ENCODE measurements at regions not wholly inside any gene's neighbourhood (a gene's known extent, or its start where the extent isn't known, plus 50 kb on each side); places are given as distances from the start of the nearest gene placed in this dataset.

DNA sequence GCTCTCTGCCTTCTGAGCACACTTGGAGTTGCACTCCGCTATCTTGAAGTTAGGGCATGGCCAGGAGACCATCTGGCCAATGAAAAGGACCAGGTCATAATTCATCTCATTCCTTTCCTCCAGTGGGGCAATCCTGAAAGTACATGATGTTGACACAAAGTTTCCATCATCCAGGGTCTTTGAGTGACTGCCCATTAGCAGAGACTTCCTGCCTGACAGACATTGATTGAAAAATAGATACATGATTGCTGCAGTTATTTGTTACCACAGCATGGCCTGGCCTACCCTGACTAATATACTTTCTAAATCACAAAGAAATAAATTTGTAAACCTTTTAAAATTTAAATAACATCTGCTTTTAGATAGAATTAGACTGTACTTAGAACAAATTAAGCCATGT, 50.0 kb upstream of the SCG2 start (continued):
- TF ChIP-seq, protein P1, sequence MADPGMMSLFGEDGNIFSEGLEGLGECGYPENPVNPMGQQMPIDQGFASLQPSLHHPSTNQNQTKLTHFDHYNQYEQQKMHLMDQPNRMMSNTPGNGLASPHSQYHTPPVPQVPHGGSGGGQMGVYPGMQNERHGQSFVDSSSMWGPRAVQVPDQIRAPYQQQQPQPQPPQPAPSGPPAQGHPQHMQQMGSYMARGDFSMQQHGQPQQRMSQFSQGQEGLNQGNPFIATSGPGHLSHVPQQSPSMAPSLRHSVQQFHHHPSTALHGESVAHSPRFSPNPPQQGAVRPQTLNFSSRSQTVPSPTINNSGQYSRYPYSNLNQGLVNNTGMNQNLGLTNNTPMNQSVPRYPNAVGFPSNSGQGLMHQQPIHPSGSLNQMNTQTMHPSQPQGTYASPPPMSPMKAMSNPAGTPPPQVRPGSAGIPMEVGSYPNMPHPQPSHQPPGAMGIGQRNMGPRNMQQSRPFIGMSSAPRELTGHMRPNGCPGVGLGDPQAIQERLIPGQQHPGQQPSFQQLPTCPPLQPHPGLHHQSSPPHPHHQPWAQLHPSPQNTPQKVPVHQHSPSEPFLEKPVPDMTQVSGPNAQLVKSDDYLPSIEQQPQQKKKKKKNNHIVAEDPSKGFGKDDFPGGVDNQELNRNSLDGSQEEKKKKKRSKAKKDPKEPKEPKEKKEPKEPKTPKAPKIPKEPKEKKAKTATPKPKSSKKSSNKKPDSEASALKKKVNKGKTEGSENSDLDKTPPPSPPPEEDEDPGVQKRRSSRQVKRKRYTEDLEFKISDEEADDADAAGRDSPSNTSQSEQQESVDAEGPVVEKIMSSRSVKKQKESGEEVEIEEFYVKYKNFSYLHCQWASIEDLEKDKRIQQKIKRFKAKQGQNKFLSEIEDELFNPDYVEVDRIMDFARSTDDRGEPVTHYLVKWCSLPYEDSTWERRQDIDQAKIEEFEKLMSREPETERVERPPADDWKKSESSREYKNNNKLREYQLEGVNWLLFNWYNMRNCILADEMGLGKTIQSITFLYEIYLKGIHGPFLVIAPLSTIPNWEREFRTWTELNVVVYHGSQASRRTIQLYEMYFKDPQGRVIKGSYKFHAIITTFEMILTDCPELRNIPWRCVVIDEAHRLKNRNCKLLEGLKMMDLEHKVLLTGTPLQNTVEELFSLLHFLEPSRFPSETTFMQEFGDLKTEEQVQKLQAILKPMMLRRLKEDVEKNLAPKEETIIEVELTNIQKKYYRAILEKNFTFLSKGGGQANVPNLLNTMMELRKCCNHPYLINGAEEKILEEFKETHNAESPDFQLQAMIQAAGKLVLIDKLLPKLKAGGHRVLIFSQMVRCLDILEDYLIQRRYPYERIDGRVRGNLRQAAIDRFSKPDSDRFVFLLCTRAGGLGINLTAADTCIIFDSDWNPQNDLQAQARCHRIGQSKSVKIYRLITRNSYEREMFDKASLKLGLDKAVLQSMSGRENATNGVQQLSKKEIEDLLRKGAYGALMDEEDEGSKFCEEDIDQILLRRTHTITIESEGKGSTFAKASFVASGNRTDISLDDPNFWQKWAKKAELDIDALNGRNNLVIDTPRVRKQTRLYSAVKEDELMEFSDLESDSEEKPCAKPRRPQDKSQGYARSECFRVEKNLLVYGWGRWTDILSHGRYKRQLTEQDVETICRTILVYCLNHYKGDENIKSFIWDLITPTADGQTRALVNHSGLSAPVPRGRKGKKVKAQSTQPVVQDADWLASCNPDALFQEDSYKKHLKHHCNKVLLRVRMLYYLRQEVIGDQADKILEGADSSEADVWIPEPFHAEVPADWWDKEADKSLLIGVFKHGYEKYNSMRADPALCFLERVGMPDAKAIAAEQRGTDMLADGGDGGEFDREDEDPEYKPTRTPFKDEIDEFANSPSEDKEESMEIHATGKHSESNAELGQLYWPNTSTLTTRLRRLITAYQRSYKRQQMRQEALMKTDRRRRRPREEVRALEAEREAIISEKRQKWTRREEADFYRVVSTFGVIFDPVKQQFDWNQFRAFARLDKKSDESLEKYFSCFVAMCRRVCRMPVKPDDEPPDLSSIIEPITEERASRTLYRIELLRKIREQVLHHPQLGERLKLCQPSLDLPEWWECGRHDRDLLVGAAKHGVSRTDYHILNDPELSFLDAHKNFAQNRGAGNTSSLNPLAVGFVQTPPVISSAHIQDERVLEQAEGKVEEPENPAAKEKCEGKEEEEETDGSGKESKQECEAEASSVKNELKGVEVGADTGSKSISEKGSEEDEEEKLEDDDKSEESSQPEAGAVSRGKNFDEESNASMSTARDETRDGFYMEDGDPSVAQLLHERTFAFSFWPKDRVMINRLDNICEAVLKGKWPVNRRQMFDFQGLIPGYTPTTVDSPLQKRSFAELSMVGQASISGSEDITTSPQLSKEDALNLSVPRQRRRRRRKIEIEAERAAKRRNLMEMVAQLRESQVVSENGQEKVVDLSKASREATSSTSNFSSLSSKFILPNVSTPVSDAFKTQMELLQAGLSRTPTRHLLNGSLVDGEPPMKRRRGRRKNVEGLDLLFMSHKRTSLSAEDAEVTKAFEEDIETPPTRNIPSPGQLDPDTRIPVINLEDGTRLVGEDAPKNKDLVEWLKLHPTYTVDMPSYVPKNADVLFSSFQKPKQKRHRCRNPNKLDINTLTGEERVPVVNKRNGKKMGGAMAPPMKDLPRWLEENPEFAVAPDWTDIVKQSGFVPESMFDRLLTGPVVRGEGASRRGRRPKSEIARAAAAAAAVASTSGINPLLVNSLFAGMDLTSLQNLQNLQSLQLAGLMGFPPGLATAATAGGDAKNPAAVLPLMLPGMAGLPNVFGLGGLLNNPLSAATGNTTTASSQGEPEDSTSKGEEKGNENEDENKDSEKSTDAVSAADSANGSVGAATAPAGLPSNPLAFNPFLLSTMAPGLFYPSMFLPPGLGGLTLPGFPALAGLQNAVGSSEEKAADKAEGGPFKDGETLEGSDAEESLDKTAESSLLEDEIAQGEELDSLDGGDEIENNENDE (IDR thresholded peaks at IDR 0.05; ENCODE audit: insufficient replicate concordance, low read length) = no peak
- TF ChIP-seq, protein P2, sequence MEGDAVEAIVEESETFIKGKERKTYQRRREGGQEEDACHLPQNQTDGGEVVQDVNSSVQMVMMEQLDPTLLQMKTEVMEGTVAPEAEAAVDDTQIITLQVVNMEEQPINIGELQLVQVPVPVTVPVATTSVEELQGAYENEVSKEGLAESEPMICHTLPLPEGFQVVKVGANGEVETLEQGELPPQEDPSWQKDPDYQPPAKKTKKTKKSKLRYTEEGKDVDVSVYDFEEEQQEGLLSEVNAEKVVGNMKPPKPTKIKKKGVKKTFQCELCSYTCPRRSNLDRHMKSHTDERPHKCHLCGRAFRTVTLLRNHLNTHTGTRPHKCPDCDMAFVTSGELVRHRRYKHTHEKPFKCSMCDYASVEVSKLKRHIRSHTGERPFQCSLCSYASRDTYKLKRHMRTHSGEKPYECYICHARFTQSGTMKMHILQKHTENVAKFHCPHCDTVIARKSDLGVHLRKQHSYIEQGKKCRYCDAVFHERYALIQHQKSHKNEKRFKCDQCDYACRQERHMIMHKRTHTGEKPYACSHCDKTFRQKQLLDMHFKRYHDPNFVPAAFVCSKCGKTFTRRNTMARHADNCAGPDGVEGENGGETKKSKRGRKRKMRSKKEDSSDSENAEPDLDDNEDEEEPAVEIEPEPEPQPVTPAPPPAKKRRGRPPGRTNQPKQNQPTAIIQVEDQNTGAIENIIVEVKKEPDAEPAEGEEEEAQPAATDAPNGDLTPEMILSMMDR (IDR thresholded peaks at IDR 0.05; ENCODE audit: control extremely low read depth in 1 of 3, insufficient read depth in 1 of 3, low read depth in 1 of 3, low read length in 3 of 3) = no peak
- TF ChIP-seq SIX5 (IDR thresholded peaks at IDR 0.05; ENCODE audit: low read depth, low read length) = no peak
- TF ChIP-seq SUZ12 (IDR thresholded peaks at IDR 0.05; ENCODE audit: low read length) = no peak
- TF ChIP-seq KDM5A (IDR thresholded peaks at IDR 0.05; ENCODE audit: low read length) = no peak
- no peak for TF ChIP-seq TAF7 (optimal IDR thresholded peaks at IDR 0.05; ENCODE audit: borderline replicate concordance, low read depth, low read length)
- no peak for TF ChIP-seq RBBP5 (IDR thresholded peaks at IDR 0.05; ENCODE audit: borderline replicate concordance, low read depth, low read length)
- TF ChIP-seq CHD1 (IDR thresholded peaks at IDR 0.05; ENCODE audit: low read depth, low read length) = no peak
- TF ChIP-seq SRF (IDR thresholded peaks at IDR 0.05; ENCODE audit: low read depth, low read length) = no peak
- TF ChIP-seq BACH1 (IDR thresholded peaks at IDR 0.05; ENCODE audit: low read length) = no peak
